Tibial nerve (tissue), 4 donors: ENCODE measurements at regions not wholly inside any gene's neighbourhood (a gene's known extent, or its start where the extent isn't known, plus 50 kb on each side); places are given as distances from the start of the nearest gene placed in this dataset.

Experiments used
- DNase-seq, 2 donors: peaks; one replicate each; pipeline ENCODE4 v3.0.0-alpha.2; 2019; ENCODE audit warnings: low spot score in 2 of 2
- H3K27ac ChIP-seq, 4 donors: fragments of 200-600 bp; sonication (generic) in 3 of 4; one replicate each; pipeline ENCODE4 v1.5.1; 2017 to 2019; ENCODE audit warnings: mild to moderate bottlenecking in 1 of 4
- H3K27me3 ChIP-seq, 2 donors: fragments of 200-600 bp; sonication (generic) in 1 of 2; one replicate each; pipeline versions ENCODE4 v1.5.1 to v1.6.0; 2017 to 2019
- H3K36me3 ChIP-seq, 3 donors: fragments of 200-600 bp; sonication (generic); one replicate each; pipeline ENCODE4 v1.5.1; 2018 to 2019
- H3K4me1 ChIP-seq, 4 donors: fragments of 200-600 bp; sonication (generic) in 3 of 4; one replicate each; pipeline ENCODE4 v1.5.1; 2017 to 2019
- H3K4me3 ChIP-seq, 4 donors: fragments of 200-600 bp; sonication (generic) in 3 of 4; one replicate each; pipeline ENCODE4 v1.5.1; 2017 to 2019; ENCODE audit warnings: mild to moderate bottlenecking in 1 of 4, moderate library complexity in 1 of 4
- H3K9me3 ChIP-seq, 4 donors: fragments of 200-600 bp; sonication (generic) in 3 of 4; one replicate each; pipeline ENCODE4 v1.5.1; 2017 to 2019
- CTCF ChIP-seq, 5 experiments: fragments of 200-600 bp in 3 of 5; fragments of 450-650 bp in 2 of 5; sonication (generic) in 3 of 5; IDR thresholded peaks; one replicate each; pipeline ENCODE4 v1.5.1; 2016 to 2019; ENCODE audit warnings: antibody characterized with exemption in 5 of 5, mild to moderate bottlenecking in 3 of 5, moderate library complexity in 2 of 5
- EP300 ChIP-seq, 2 donors: sonication (generic); formaldehyde crosslinking; IDR thresholded peaks; one replicate each; pipeline ENCODE4 v1.6.1; 2017; ENCODE audit warnings: antibody characterized with exemption in 2 of 2, mild to moderate bottlenecking in 1 of 2
- POLR2A ChIP-seq, 2 donors: fragments of 450-650 bp; IDR thresholded peaks; one replicate each; pipeline ENCODE4 v1.6.1; 2017; ENCODE audit warnings: antibody characterized with exemption in 2 of 2, mild to moderate bottlenecking in 2 of 2, moderate library complexity in 2 of 2
- WGBS, 2 donors: methylation state at CpG; one replicate each; pipeline ENCODE4 v1.1.5; 2018; 5-methylcytosine and 5-hydroxymethylcytosine counted together

DNA sequence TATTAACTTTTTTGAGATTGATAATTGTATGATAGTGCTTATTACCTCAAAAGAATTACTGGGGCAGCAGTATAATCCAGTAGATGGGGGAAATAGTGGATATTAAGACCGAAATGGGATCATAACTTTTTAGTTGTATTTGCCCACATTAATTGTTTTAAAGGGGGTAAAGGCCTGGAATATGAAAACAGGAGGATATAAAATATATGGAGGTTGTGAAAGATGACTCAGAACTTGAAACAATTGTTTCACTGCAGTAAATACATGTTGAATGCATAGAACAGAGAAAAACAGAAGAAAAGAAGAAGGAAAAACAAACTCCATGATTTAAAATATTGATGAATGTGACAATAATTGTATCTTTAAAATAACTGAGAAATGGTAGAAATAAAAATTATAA is 94.1 kb upstream of the VPREB1 start:
- Histone ChIP-seq H3K4me1 (no peaks in the 10 kb centered on the region), H3K36me3 (no peaks in the 10 kb centered on the region), H3K27me3 (peaks cover 0 to 43% of the 10 kb centered on the region in 2 donors), H3K4me3 (no peak overlapping the region), H3K9me3 (no peaks in the 10 kb centered on the region), H3K27ac (no peak overlapping the region)
- TF ChIP-seq CTCF (IDR thresholded peaks at IDR 0.05) (no peak), EP300 (IDR thresholded peaks at IDR 0.05) (no peak), POLR2A (IDR thresholded peaks at IDR 0.05) (no peak)
- DNase-seq = no peak
- 63 to 76% methylated on average over 1 of the region's 1 CpG for WGBS, 2 donors

- H3K9me3 ChIP-seq = no peaks in the 10 kb centered on the region
- no peak for DNase-seq
- H3K4me3 ChIP-seq = no peak overlapping the region
- H3K36me3 ChIP-seq = no peaks in the 10 kb centered on the region
- 58 to 64% methylated on average over 1 of the region's 1 CpG for whole genome bisulfite sequencing, 2 donors
- H3K27me3 ChIP-seq = peaks cover 0 to 43% of the 10 kb centered on the region in 2 donors
- no peak overlapping the region for H3K27ac ChIP-seq
- no peaks in the 10 kb centered on the region for H3K4me1 ChIP-seq
- TF ChIP-seq CTCF (IDR thresholded peaks at IDR 0.05) (no peak), POLR2A (IDR thresholded peaks at IDR 0.05) (no peak), EP300 (IDR thresholded peaks at IDR 0.05) (no peak)
These were observed 95.7 kb upstream of the VPREB1 start for GRCh38 chr22:22148905-22149304.

DNA sequence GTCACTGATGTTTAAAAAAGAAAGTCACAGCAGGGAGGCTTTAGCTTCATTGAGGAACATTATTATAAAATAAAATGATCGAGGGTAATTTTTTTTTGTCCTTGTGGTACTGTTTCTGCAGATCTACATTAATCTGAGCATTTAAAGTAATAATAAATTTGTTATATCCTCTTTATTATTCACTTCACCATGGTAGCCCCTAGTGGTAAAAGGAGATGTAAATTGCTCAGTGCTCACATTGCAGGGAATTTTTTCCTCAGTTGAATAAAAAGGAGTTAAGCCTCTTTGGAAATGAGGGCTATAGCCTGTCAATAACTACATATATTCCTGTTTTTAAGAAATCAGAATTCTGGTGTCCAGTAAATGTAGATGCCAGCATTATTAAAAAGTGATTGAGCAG is 99.7 kb upstream of the VPREB1 start:
- peaks cover 0 to 25% of the 10 kb centered on the region in 2 donors for H3K27me3 ChIP-seq
- H3K36me3 ChIP-seq = no peaks in the 10 kb centered on the region
- TF ChIP-seq CTCF (IDR thresholded peaks at IDR 0.05) (no peak), POLR2A (IDR thresholded peaks at IDR 0.05) (no peak), EP300 (IDR thresholded peaks at IDR 0.05) (no peak)
- no peaks in the 10 kb centered on the region for H3K9me3 ChIP-seq
- DNase-seq = no peak
- no peak overlapping the region for H3K27ac ChIP-seq
- no peak overlapping the region for H3K4me3 ChIP-seq
- H3K4me1 ChIP-seq = no peaks in the 10 kb centered on the region
- WGBS, 2 donors = 2 to 43% methylated on average over 1 of the region's 1 CpG

DNA sequence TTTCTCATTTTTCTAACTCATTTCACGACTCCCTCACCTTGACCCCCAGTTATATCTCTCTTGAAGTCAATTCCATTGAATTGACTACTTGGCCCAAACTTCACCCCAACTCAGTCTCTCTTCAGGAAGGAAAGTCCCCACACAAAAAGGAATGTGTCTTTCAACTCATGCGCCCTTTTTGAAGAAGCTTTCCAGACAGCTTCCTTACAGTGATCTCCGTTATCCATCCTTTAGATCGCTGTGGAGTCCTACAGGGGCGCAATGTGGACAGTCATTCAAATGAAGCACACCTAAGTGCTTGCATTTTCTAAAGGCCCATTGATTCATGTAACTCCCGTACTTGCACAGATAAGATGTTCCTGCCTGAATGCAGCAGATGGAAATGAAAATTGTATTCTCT is 101.1 kb upstream of the VPREB1 start:
- no peak for DNase-seq
- no peak overlapping the region for H3K27ac ChIP-seq
- H3K9me3 ChIP-seq = no peaks in the 10 kb centered on the region
- peaks cover 0 to 22% of the 10 kb centered on the region in 2 donors for H3K27me3 ChIP-seq
- TF ChIP-seq CTCF (IDR thresholded peaks at IDR 0.05) (no peak), POLR2A (IDR thresholded peaks at IDR 0.05) (no peak), EP300 (IDR thresholded peaks at IDR 0.05) (no peak)
- no peak overlapping the region for H3K4me3 ChIP-seq
- H3K4me1 ChIP-seq = no peaks in the 10 kb centered on the region
- H3K36me3 ChIP-seq = no peaks in the 10 kb centered on the region
- WGBS, 2 donors = 70 to 75% methylated on average over 6 of the region's 6 CpGs

GRCh38 chr22:22142661-22143060 is 101.9 kb upstream of the VPREB1 start:
- no peaks in the 10 kb centered on the region for H3K4me1 ChIP-seq
- no peak overlapping the region for H3K4me3 ChIP-seq
- no peak overlapping the region for H3K27ac ChIP-seq
- H3K36me3 ChIP-seq = no peaks in the 10 kb centered on the region
- peaks cover 0 to 30% of the 10 kb centered on the region in 2 donors for H3K27me3 ChIP-seq
- TF ChIP-seq POLR2A (IDR thresholded peaks at IDR 0.05) = no peak
- no peak for TF ChIP-seq CTCF (IDR thresholded peaks at IDR 0.05)
- no peak for TF ChIP-seq EP300 (IDR thresholded peaks at IDR 0.05)
- DNase-seq = no peak
- WGBS, 2 donors = 63 to 68% methylated on average over 5 of the region's 5 CpGs
- no peaks in the 10 kb centered on the region for H3K9me3 ChIP-seq
